IMR-90 (cell line): ENCODE measurements at regions not wholly inside any gene's neighbourhood (a gene's known extent, or its start where the extent isn't known, plus 50 kb on each side); places are given as distances from the start of the nearest gene placed in this dataset.

ENCODE experiments used
- ATAC-seq: fragments of 200-7000 bp; cut with Tn5 transposase; 2 replicates; pipeline ENCODE4 v1.9.1; 2020; ENCODE audit warnings: low read depth, mild to moderate bottlenecking, moderate library complexity
- BruUV-seq: library from RNA; stranded (reverse); fragments of 400-500 nt; replicated peaks from 2 replicates; lab custom pipeline; 2021; lab: Mats Ljungman, UMichigan
- CTCF ChIA-PET: fragments of 300-600 bp; formaldehyde crosslinking; extraction: SDS; loops from one replicate; lab custom pipeline; 2021; ENCODE audit warnings: antibody characterized with exemption; lab: Yijun Ruan, JAX
- POLR2A ChIA-PET: fragments of 300-600 bp; sonication (Branson Sonifier 250); formaldehyde crosslinking; loops from one replicate; lab custom pipeline; 2022; ENCODE audit warnings: antibody characterized with exemption; ENCODE audit not compliant: unreplicated experiment; lab: Charles Lee
- DNase-seq: peaks from one replicate; pipeline ENCODE4 v3.0.0; 2013
- H2AFZ ChIP-seq: replicated peaks from 2 replicates; pipeline ENCODE3; 2013; ENCODE audit warnings: low read length, mild to moderate bottlenecking; ENCODE audit not compliant: poor library complexity
- H2AK5ac ChIP-seq: 2 replicates; pipeline ENCODE4 v1.6.1; 2013; ENCODE audit warnings: low read depth, low read length, inconsistent platforms
- H2AK9ac ChIP-seq: replicated peaks from 2 replicates; pipeline ENCODE3; 2013; ENCODE audit warnings: mild to moderate bottlenecking, low read depth, low read length, moderate library complexity; ENCODE audit not compliant: poor library complexity
- H2BK120ac ChIP-seq: 2 replicates; pipeline ENCODE4 v1.6.1; 2013; ENCODE audit warnings: low read depth, low read length, inconsistent platforms
- H2BK15ac ChIP-seq: 3 replicates; pipeline ENCODE4 v1.6.1; 2013; ENCODE audit warnings: low read depth, low read length, inconsistent platforms
- H2BK20ac ChIP-seq: 2 replicates; pipeline ENCODE4 v1.6.1; 2013; ENCODE audit warnings: low read depth, mild to moderate bottlenecking, inconsistent platforms, low read length, moderate library complexity
- H2BK5ac ChIP-seq: 2 replicates; pipeline ENCODE4 v1.6.1; 2013; ENCODE audit warnings: mild to moderate bottlenecking, low read depth, low read length, inconsistent platforms; ENCODE audit not compliant: poor library complexity, severe bottlenecking
- H3K14ac ChIP-seq: replicated peaks from 2 replicates; pipeline ENCODE4 v1.6.1; 2013; ENCODE audit warnings: low read depth, low read length, inconsistent platforms
- H3K18ac ChIP-seq: 2 replicates; pipeline ENCODE4 v1.6.1; 2013; ENCODE audit warnings: low read depth, low read length, control low read depth
- H3K23ac ChIP-seq: 2 replicates; pipeline ENCODE4 v1.6.1; 2013; ENCODE audit warnings: low read depth, low read length, inconsistent platforms
- H3K27ac ChIP-seq: 2 replicates; pipeline ENCODE4 v1.5.1; 2013; ENCODE audit warnings: mild to moderate bottlenecking, control low read depth, low read length; ENCODE audit not compliant: insufficient read depth
- H3K27me3 ChIP-seq: 2 replicates; pipeline ENCODE4 v1.6.1; 2013; ENCODE audit warnings: low read length; ENCODE audit not compliant: control insufficient read depth, insufficient read depth
- H3K36me3 ChIP-seq: 2 replicates; pipeline ENCODE4 v1.6.1; 2013; ENCODE audit warnings: low read length, mixed read lengths; ENCODE audit not compliant: control insufficient read depth, insufficient read depth
- H3K4ac ChIP-seq: 2 replicates; pipeline ENCODE4 v1.6.1; 2013; ENCODE audit warnings: low read depth, low read length, inconsistent platforms
- H3K4me1 ChIP-seq: 2 replicates; pipeline ENCODE4 v1.6.1; 2013; ENCODE audit warnings: low read length, mixed read lengths; ENCODE audit not compliant: control insufficient read depth, insufficient read depth
- H3K4me2 ChIP-seq: 2 replicates; pipeline ENCODE4 v1.6.1; 2013; ENCODE audit warnings: low read depth, mild to moderate bottlenecking, control low read depth, low read length, moderate library complexity
- H3K4me3 ChIP-seq: 2 replicates; pipeline ENCODE4 v1.5.1; 2013; ENCODE audit warnings: low read depth, mild to moderate bottlenecking, control low read depth, low read length, moderate library complexity; ENCODE audit not compliant: insufficient read depth
- H3K56ac ChIP-seq: 2 replicates; pipeline ENCODE4 v1.6.1; 2013; ENCODE audit warnings: low read length, inconsistent platforms; ENCODE audit not compliant: insufficient read depth; ENCODE audit errors: extremely low read depth
- H3K79me1 ChIP-seq, 2 experiments: 2 replicates each; pipeline ENCODE4 v1.6.1; 2013; ENCODE audit warnings: low read length in 2 of 2, inconsistent platforms in 1 of 2, low read depth in 1 of 2
- H3K9ac ChIP-seq: 2 replicates; pipeline ENCODE4 v1.6.1; 2013; ENCODE audit warnings: low read depth, low read length, control low read depth
- H3K9me1 ChIP-seq: 2 replicates; pipeline ENCODE4 v1.6.1; 2013; ENCODE audit warnings: low read length, inconsistent platforms; ENCODE audit not compliant: insufficient read depth
- H3K9me3 ChIP-seq: 2 replicates; pipeline ENCODE4 v1.6.1; 2013; ENCODE audit warnings: low read length; ENCODE audit not compliant: control insufficient read depth, insufficient read depth
- H4K20me1 ChIP-seq: 2 replicates; pipeline ENCODE4 v1.6.1; 2013; ENCODE audit warnings: low read length, inconsistent platforms; ENCODE audit not compliant: insufficient read depth
- H4K5ac ChIP-seq: 2 replicates; pipeline ENCODE4 v1.6.1; 2013; ENCODE audit warnings: mild to moderate bottlenecking, low read depth, low read length, control low read depth
- H4K8ac ChIP-seq, 2 experiments: 2 replicates each; pipeline ENCODE4 v1.6.1; 2013; ENCODE audit warnings: low read depth in 2 of 2, low read length in 2 of 2, control low read depth in 1 of 2, inconsistent platforms in 1 of 2
- H4K91ac ChIP-seq: 2 replicates; pipeline ENCODE4 v1.6.1; 2013; ENCODE audit warnings: low read depth, low read length, inconsistent platforms; ENCODE audit not compliant: insufficient read depth
- BHLHE40 ChIP-seq: fragments of 150-350 bp; IDR thresholded peaks from 2 replicates; pipeline ENCODE4 v1.6.1; 2016; ENCODE audit warnings: mild to moderate bottlenecking, low read depth, low read length
- CHD1 ChIP-seq: IDR thresholded peaks from 2 replicates; pipeline ENCODE4 v1.6.1; 2012; ENCODE audit warnings: low read depth, low read length, improper control_type of control experiment
- FOS ChIP-seq: fragments of 150-350 bp; IDR thresholded peaks from 2 replicates; pipeline ENCODE4 v1.6.1; 2016; ENCODE audit warnings: low read depth, low read length
- NFE2L2 ChIP-seq: fragments of 150-350 bp; IDR thresholded peaks from 2 replicates; pipeline ENCODE4 v1.6.1; 2016; ENCODE audit warnings: low read depth, mild to moderate bottlenecking, low read length
- POLR2A ChIP-seq: IDR thresholded peaks from 2 replicates; pipeline ENCODE4 v1.6.1; 2012; ENCODE audit warnings: mild to moderate bottlenecking, low read depth, low read length
- RAD21 ChIP-seq: IDR thresholded peaks from 2 replicates; pipeline ENCODE4 v1.6.1; 2012; ENCODE audit warnings: low read length, improper control_type of control experiment
- RFX5 ChIP-seq: IDR thresholded peaks from 2 replicates; pipeline ENCODE4 v1.8.0; 2012; ENCODE audit warnings: low read depth, mild to moderate bottlenecking, low read length, moderate library complexity
- WGBS, 2 experiments: methylation state at CpG; one replicate each; pipeline versions ENCODE4 v1.1.5 to v1.1.7; 2013; ENCODE audit warnings: missing lambda C conversion rate in 2 of 2; ENCODE audit not compliant: insufficient read length in 1 of 2; ENCODE audit errors: extremely low coverage in 2 of 2; 5-methylcytosine and 5-hydroxymethylcytosine counted together
- dilution Hi-C: fragments of 300-500 bp; cut with HindIII; formaldehyde crosslinking; loops from one replicate; pipeline ENCODE4 v1.14.3; 2018; ENCODE audit warnings: low sequenced_read_pairs; ENCODE audit not compliant: unreplicated experiment
- in situ Hi-C: fragments of 300-500 bp; cut with MboI; formaldehyde crosslinking; loops from 3 replicates; pipeline ENCODE4 v1.14.3; 2019; ENCODE audit warnings: low sequenced_read_pairs, inconsistent platforms, mixed read lengths
- intact Hi-C: fragments of 100-400 bp; cut with micrococcal nuclease; formaldehyde crosslinking; loops from 2 replicates; pipeline ENCODE4 v1.10.0; 2022
- TF ChIP-seq, protein P1 (sequence below): fragments of 150-350 bp; IDR thresholded peaks from 2 replicates; pipeline ENCODE4 v1.6.1; 2016; ENCODE audit warnings: low read depth, mild to moderate bottlenecking, low read length, moderate library complexity, borderline replicate concordance
- TF ChIP-seq, protein P2 (sequence below): conservative IDR thresholded peaks from 2 replicates; pipeline ENCODE4 v1.5.1; 2012; ENCODE audit warnings: mild to moderate bottlenecking, low read depth, low read length, improper control_type of control experiment

DNA sequence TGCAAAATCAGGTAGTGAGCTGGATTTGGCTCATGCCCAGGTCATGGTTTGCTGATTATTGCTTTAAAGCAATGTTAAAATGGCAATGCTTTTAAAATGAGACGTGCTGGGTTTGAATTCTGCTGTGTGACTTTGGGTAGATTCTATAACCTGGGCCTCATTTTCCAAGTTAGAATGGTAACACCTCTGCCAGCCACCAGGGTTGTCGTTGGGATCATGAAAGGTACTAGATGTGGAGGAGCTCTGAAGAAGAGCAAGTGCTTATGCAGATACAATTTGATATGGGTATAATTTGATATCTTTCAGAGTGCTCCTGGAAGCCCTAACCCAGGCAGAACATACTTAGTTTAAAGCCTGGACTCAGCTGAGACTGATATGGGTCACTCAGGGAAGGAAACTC lies 60.0 kb downstream of the EVX1 start:
- ChIA-PET POLR2A (no interaction called here), CTCF (interaction anchor here (0.8 kb wide), 1 partner anchor 22 kb away, joined by 3 read pairs; no protein-coding TSS in a partner anchor)
- Histone ChIP-seq H4K20me1 (no peaks in the 10 kb centered on the region), H3K27me3 (peaks cover 3% of the 10 kb centered on the region), H3K79me1 (no peaks in the 10 kb centered on the region), H3K9me3 (no peaks in the 10 kb centered on the region), H2AK5ac (no peak overlapping the region), H3K36me3 (no peaks in the 10 kb centered on the region), H3K4ac (no peak overlapping the region), H3K27ac (no peak overlapping the region), H3K9ac (no peak overlapping the region), H2BK120ac (no peak overlapping the region), H2BK5ac (no peak overlapping the region), H4K8ac (no peak overlapping the region), H3K14ac (no peak overlapping the region), H3K4me3 (no peak overlapping the region), H3K56ac (no peak overlapping the region), H3K9me1 (no peaks in the 10 kb centered on the region), H2BK15ac (no peak overlapping the region), H3K4me1 (no peaks in the 10 kb centered on the region), H3K23ac (no peak overlapping the region), H2AFZ (no peak overlapping the region), H2BK20ac (no peak overlapping the region), H2AK9ac (no peak overlapping the region), H3K4me2 (no peak overlapping the region), H4K5ac (no peak overlapping the region), H4K91ac (no peak overlapping the region), H3K18ac (no peak overlapping the region)
- in situ Hi-C loops (no loop called here), dilution Hi-C loops (no loop called here), intact Hi-C loops (no loop called here)
- no TSS peak for BruUV-seq
- ATAC-seq, result no peak
- DNase-seq, result no peak
- WGBS, 2 experiments, result 29% methylated on average over 1 of the region's 2 CpGs; no CpG with 5 or more reads in 1 of the 2 experiments
- TF ChIP-seq CHD1 (no peak), NFE2L2 (no peak), FOS (no peak), POLR2A (no peak), RAD21 (no peak), RFX5 (no peak), BHLHE40 (no peak)
- TF ChIP-seq, protein P1, sequence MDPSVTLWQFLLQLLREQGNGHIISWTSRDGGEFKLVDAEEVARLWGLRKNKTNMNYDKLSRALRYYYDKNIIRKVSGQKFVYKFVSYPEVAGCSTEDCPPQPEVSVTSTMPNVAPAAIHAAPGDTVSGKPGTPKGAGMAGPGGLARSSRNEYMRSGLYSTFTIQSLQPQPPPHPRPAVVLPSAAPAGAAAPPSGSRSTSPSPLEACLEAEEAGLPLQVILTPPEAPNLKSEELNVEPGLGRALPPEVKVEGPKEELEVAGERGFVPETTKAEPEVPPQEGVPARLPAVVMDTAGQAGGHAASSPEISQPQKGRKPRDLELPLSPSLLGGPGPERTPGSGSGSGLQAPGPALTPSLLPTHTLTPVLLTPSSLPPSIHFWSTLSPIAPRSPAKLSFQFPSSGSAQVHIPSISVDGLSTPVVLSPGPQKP, result no peak
- TF ChIP-seq, protein P2, sequence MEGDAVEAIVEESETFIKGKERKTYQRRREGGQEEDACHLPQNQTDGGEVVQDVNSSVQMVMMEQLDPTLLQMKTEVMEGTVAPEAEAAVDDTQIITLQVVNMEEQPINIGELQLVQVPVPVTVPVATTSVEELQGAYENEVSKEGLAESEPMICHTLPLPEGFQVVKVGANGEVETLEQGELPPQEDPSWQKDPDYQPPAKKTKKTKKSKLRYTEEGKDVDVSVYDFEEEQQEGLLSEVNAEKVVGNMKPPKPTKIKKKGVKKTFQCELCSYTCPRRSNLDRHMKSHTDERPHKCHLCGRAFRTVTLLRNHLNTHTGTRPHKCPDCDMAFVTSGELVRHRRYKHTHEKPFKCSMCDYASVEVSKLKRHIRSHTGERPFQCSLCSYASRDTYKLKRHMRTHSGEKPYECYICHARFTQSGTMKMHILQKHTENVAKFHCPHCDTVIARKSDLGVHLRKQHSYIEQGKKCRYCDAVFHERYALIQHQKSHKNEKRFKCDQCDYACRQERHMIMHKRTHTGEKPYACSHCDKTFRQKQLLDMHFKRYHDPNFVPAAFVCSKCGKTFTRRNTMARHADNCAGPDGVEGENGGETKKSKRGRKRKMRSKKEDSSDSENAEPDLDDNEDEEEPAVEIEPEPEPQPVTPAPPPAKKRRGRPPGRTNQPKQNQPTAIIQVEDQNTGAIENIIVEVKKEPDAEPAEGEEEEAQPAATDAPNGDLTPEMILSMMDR, result no peak
